ENCODE measurements at regions not wholly inside any gene's neighbourhood (a gene's known extent, or its start where the extent isn't known, plus 50 kb on each side); places are given as distances from the start of the nearest gene placed in this dataset.

DNA sequence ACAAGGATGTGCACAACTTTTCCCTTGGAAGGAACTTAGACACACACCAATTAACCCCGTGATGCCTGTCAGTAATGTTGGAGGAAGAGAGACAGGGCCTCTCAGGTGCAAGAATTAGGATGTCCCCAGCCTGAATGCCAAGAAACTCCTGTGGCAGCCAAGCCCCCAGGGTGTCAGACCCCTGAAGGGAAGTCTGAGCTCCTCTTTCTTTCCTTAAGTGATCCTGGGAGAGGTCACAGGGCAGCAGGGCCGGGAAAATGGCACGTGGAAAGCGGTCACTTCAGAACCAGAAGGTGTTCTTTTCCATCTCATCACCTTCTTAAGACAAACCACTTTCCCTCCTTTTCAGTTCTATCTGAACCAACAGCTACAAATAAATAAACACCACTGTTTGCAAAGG, 185.9 kb downstream of the ANAPC1 start:
- TF ChIP-seq CEBPB (IDR thresholded peaks at IDR 0.05) (no peak), NFIC (IDR thresholded peaks at IDR 0.05) (no peak), EP300 (IDR thresholded peaks at IDR 0.05; ENCODE audit: borderline replicate concordance) (no peak), TAF1 (IDR thresholded peaks at IDR 0.05; ENCODE audit: low read depth) (no peak), YY1 (IDR thresholded peaks at IDR 0.05; ENCODE audit: low read depth) (no peak), RAD21 (IDR thresholded peaks at IDR 0.05; ENCODE audit: low read depth) (no peak)
- TF ChIP-seq, protein P1, sequence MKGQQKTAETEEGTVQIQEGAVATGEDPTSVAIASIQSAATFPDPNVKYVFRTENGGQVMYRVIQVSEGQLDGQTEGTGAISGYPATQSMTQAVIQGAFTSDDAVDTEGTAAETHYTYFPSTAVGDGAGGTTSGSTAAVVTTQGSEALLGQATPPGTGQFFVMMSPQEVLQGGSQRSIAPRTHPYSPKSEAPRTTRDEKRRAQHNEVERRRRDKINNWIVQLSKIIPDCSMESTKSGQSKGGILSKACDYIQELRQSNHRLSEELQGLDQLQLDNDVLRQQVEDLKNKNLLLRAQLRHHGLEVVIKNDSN (IDR thresholded peaks at IDR 0.05) = no peak

DNA sequence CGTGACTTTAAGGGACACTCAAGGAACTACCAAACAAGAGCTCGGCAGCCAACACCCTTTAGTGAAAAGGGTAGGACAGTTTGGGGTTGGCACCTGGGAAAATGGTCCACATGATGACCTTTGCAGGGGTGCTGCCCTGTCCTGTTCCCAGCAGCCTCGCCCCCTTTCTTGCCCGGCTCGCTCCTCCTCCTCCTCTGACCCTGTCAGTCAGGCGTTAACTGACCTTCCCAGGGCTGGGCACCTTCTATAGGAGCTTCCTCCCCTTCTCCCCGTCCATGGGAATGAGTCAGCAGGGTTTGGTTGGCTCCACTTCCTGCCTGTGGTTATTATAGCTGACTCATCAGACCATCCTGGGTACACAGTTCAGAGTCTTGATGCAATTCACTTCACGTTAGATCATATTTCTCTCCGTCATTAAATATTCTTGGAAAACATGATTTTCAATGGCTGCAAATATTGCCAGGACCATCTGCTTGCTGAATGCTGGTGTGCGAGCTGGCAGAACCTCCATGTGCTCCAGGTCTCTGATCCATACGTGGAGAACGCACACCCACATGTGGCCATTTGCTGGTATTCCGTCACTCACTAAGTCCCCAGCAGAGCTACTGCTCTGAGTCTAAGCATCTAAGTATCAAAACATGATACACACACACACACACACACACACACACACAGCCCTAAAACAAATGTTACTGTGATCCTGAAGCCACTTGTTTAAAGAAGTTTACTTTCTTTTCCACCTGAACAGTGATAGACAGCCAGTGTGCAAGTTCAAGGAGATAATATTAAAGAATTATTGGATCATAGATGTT, 185.0 kb downstream of the ANAPC1 start:
- peak; percentile 92 for TF ChIP-seq EP300 (IDR thresholded peaks at IDR 0.05; ENCODE audit: borderline replicate concordance)
- TF ChIP-seq FOXM1 (IDR thresholded peaks at IDR 0.05; ENCODE audit: borderline replicate concordance, low read depth) = peak; percentile 72; the same call in 1 of the 2 replicates
- TF ChIP-seq TCF12 (IDR thresholded peaks at IDR 0.05; ENCODE audit: low read depth) = peak; percentile 93
- 0 out of 2 replicates have a peak, but pooled peaks have one; percentile 25 for TF ChIP-seq CREB1 (IDR thresholded peaks at IDR 0.05; ENCODE audit: low read depth)
- peak; percentile 57 for TF ChIP-seq TEAD4 (IDR thresholded peaks at IDR 0.05)
- TF ChIP-seq CEBPB (IDR thresholded peaks at IDR 0.05) = peak; percentile 73
- TF ChIP-seq, protein P1 (IDR thresholded peaks at IDR 0.05) = no peak
- TF ChIP-seq, protein P2, sequence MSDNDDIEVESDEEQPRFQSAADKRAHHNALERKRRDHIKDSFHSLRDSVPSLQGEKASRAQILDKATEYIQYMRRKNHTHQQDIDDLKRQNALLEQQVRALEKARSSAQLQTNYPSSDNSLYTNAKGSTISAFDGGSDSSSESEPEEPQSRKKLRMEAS (IDR thresholded peaks at IDR 0.05) = peak; percentile 87
- TF ChIP-seq RAD21 (IDR thresholded peaks at IDR 0.05; ENCODE audit: low read depth) = peak; percentile 81
- TF ChIP-seq, protein P3, sequence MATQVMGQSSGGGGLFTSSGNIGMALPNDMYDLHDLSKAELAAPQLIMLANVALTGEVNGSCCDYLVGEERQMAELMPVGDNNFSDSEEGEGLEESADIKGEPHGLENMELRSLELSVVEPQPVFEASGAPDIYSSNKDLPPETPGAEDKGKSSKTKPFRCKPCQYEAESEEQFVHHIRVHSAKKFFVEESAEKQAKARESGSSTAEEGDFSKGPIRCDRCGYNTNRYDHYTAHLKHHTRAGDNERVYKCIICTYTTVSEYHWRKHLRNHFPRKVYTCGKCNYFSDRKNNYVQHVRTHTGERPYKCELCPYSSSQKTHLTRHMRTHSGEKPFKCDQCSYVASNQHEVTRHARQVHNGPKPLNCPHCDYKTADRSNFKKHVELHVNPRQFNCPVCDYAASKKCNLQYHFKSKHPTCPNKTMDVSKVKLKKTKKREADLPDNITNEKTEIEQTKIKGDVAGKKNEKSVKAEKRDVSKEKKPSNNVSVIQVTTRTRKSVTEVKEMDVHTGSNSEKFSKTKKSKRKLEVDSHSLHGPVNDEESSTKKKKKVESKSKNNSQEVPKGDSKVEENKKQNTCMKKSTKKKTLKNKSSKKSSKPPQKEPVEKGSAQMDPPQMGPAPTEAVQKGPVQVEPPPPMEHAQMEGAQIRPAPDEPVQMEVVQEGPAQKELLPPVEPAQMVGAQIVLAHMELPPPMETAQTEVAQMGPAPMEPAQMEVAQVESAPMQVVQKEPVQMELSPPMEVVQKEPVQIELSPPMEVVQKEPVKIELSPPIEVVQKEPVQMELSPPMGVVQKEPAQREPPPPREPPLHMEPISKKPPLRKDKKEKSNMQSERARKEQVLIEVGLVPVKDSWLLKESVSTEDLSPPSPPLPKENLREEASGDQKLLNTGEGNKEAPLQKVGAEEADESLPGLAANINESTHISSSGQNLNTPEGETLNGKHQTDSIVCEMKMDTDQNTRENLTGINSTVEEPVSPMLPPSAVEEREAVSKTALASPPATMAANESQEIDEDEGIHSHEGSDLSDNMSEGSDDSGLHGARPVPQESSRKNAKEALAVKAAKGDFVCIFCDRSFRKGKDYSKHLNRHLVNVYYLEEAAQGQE (IDR thresholded peaks at IDR 0.05; ENCODE audit: low read depth) = no peak
- TF ChIP-seq NFIC (IDR thresholded peaks at IDR 0.05) = peak; percentile 85
- no peak for TF ChIP-seq ZBTB7A (IDR thresholded peaks at IDR 0.05; ENCODE audit: low read depth)
- peak; percentile 33; the same call in 1 of the 2 replicates for TF ChIP-seq YY1 (IDR thresholded peaks at IDR 0.05; ENCODE audit: low read depth)
- TF ChIP-seq TAF1 (IDR thresholded peaks at IDR 0.05; ENCODE audit: low read depth) = no peak
- no peak for TF ChIP-seq EGR1 (IDR thresholded peaks at IDR 0.05)

DNA sequence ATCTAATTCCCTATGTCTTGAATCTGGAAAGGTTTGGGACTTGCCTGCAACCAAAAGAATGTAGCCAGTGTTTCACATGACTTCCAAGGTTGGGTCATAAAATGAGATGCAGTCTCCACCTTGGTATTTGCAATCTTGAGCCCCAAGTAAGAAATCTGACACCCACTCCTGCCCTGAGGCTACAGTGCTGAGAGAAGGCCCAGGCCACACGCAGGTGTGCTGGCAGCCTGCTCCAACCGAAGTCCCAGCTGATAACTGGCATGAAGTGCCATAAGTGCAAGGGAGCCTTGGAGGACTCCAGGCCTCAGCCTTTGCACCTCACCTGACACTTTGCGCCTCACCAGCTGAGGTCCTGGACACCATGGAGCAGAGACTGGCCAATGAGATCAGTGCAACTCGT, 182.7 kb downstream of the ANAPC1 start:
- no peak for TF ChIP-seq YY1 (IDR thresholded peaks at IDR 0.05; ENCODE audit: low read depth)
- TF ChIP-seq ZBTB7A (IDR thresholded peaks at IDR 0.05; ENCODE audit: low read depth) = no peak
- TF ChIP-seq NFIC (IDR thresholded peaks at IDR 0.05) = 0 out of 2 replicates have a peak, but pooled peaks have one; percentile 18
- peak; percentile 58; the same call in 1 of the 2 replicates for TF ChIP-seq EP300 (IDR thresholded peaks at IDR 0.05; ENCODE audit: borderline replicate concordance)
- 0 out of 2 replicates have a peak, but pooled peaks have one; percentile 7 for TF ChIP-seq RAD21 (IDR thresholded peaks at IDR 0.05; ENCODE audit: low read depth)
- TF ChIP-seq EGR1 (IDR thresholded peaks at IDR 0.05) = no peak
- TF ChIP-seq TCF12 (IDR thresholded peaks at IDR 0.05; ENCODE audit: low read depth) = peak; percentile 78
- TF ChIP-seq, protein P3 (IDR thresholded peaks at IDR 0.05; ENCODE audit: low read depth) = no peak
- TF ChIP-seq CEBPB (IDR thresholded peaks at IDR 0.05) = peak; percentile 37; the same call in 1 of the 2 replicates
- TF ChIP-seq, protein P1 (IDR thresholded peaks at IDR 0.05) = peak; percentile 59; the same call in 1 of the 2 replicates
- TF ChIP-seq CREB1 (IDR thresholded peaks at IDR 0.05; ENCODE audit: low read depth) = no peak
- peak; percentile 52; the same call in 1 of the 2 replicates for TF ChIP-seq TEAD4 (IDR thresholded peaks at IDR 0.05)
- no peak for TF ChIP-seq FOXM1 (IDR thresholded peaks at IDR 0.05; ENCODE audit: borderline replicate concordance, low read depth)
- TF ChIP-seq, protein P2 (IDR thresholded peaks at IDR 0.05) = peak; percentile 66
- TF ChIP-seq TAF1 (IDR thresholded peaks at IDR 0.05; ENCODE audit: low read depth) = no peak

DNA sequence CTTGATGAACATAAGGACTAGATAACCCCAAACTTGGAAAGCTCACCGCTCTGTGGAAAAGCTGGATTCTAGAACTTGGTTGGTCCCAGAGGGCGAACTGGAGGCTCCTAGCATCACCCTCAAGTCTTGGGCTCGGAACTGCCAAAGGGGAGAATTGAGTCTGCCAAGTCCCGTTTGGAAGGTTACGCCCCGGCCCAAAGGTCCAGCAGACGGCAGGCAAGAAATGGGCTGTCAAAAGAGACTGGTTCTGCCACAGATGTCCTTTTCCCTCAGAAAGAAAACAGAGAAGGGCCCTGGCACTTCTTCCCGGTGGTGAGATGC, 182.2 kb downstream of the ANAPC1 start:
- TF ChIP-seq EP300 (IDR thresholded peaks at IDR 0.05; ENCODE audit: borderline replicate concordance) (no peak), TCF12 (IDR thresholded peaks at IDR 0.05; ENCODE audit: low read depth) (no peak), RAD21 (IDR thresholded peaks at IDR 0.05; ENCODE audit: low read depth) (no peak), YY1 (IDR thresholded peaks at IDR 0.05; ENCODE audit: low read depth) (no peak), EGR1 (IDR thresholded peaks at IDR 0.05) (no peak), CREB1 (IDR thresholded peaks at IDR 0.05; ENCODE audit: low read depth) (no peak), NFIC (IDR thresholded peaks at IDR 0.05) (no peak), TEAD4 (IDR thresholded peaks at IDR 0.05) (no peak), CEBPB (IDR thresholded peaks at IDR 0.05) (no peak), TAF1 (IDR thresholded peaks at IDR 0.05; ENCODE audit: low read depth) (no peak)
- TF ChIP-seq, protein P2 (IDR thresholded peaks at IDR 0.05) = no peak
- TF ChIP-seq, protein P1 (IDR thresholded peaks at IDR 0.05) = no peak

All from Ishikawa (cell line).